Astrocyte (in vitro differentiated cells and primary cell): ENCODE measurements at regions not wholly inside any gene's neighbourhood (a gene's known extent, or its start where the extent isn't known, plus 50 kb on each side); places are given as distances from the start of the nearest gene placed in this dataset.

Source experiments
- CTCF ChIP-seq: IDR thresholded peaks from 2 replicates; pipeline ENCODE4 v1.5.1; 2011; ENCODE audit warnings: low read depth, mild to moderate bottlenecking, inconsistent platforms, low read length, moderate library complexity; ENCODE audit not compliant: insufficient read depth
- EZH2 ChIP-seq: IDR thresholded peaks from 2 replicates; pipeline ENCODE4 v1.6.1; 2012; ENCODE audit warnings: mild to moderate bottlenecking, low read length, inconsistent platforms; ENCODE audit not compliant: insufficient read depth

GRCh38 chr6:66858196-66858595, 1151.2 kb upstream of the EYS start:
- TF ChIP-seq EZH2 (no peak), CTCF (no peak)
